Transverse colon (tissue), 4 donors: ENCODE measurements at regions not wholly inside any gene's neighbourhood (a gene's known extent, or its start where the extent isn't known, plus 50 kb on each side); places are given as distances from the start of the nearest gene placed in this dataset.

Experiments
- DNase-seq: peaks from one replicate; pipeline ENCODE4 v3.0.0-alpha.2; 2019
- H3K27ac ChIP-seq, 4 donors: fragments of 200-600 bp; sonication (generic); 2 replicates each; pipeline ENCODE4 v1.5.1; 2016 to 2018; ENCODE audit warnings: inconsistent platforms in 4 of 4
- H3K27me3 ChIP-seq: fragments of 200-600 bp; sonication (generic); 2 replicates; pipeline ENCODE4 v1.5.1; 2017; ENCODE audit warnings: inconsistent platforms
- H3K36me3 ChIP-seq, 4 donors: fragments of 200-600 bp; sonication (generic); 2 replicates each; pipeline ENCODE4 v1.5.1; 2017 to 2019; ENCODE audit warnings: inconsistent platforms in 4 of 4
- H3K4me1 ChIP-seq, 4 donors: fragments of 200-600 bp; sonication (generic); 2 replicates each; pipeline ENCODE4 v1.5.1; 2017 to 2020; ENCODE audit warnings: inconsistent platforms in 4 of 4
- H3K4me3 ChIP-seq, 4 donors: fragments of 200-600 bp; sonication (generic); 1 replicate in 1 of 4; 2 replicates in 3 of 4; pipeline versions ENCODE4 v1.5.1 to v1.6.1; 2017 to 2019; ENCODE audit warnings: inconsistent platforms in 4 of 4
- H3K9me3 ChIP-seq, 2 donors: fragments of 200-600 bp; sonication (generic); 2 replicates each; pipeline ENCODE4 v1.5.1; 2017 to 2019; ENCODE audit warnings: inconsistent platforms in 2 of 2
- EP300 ChIP-seq: sonication (generic); formaldehyde crosslinking; IDR thresholded peaks from one replicate; pipeline ENCODE4 v1.6.1; 2017; ENCODE audit warnings: antibody characterized with exemption, low read depth
- POLR2A ChIP-seq: fragments of 450-650 bp; IDR thresholded peaks from one replicate; pipeline ENCODE4 v1.6.1; 2016; ENCODE audit warnings: antibody characterized with exemption, mild to moderate bottlenecking, moderate library complexity
- POLR2AphosphoS5 ChIP-seq, 3 donors: sonication (generic); formaldehyde crosslinking; IDR thresholded peaks; one replicate each; pipeline ENCODE4 v1.6.1; 2016; ENCODE audit warnings: antibody characterized with exemption in 3 of 3
- WGBS, 2 donors: methylation state at CpG; one replicate each; pipeline ENCODE4 v1.1.5; 2018; ENCODE audit warnings: low coverage in 1 of 2; 5-methylcytosine and 5-hydroxymethylcytosine counted together
- in situ Hi-C, 4 donors: fragments of 200-750 bp; cut with MboI; loops; one replicate each; pipeline versions ENCODE4 v1.15.0 to v1.15.1; 2017; ENCODE audit warnings: low sequenced_read_pairs in 3 of 4, low pct_ligation_motif_present in 1 of 4, low pct_unique_long_range_greater_than_20kb in 1 of 4
- intact Hi-C: fragments of 100-400 bp; cut with DNase I; formaldehyde crosslinking; loops from one replicate; pipeline ENCODE4 v1.15.1; 2023; ENCODE audit warnings: low total_unique reads
- TF ChIP-seq, protein P1 (sequence below), 5 experiments: fragments of 200-600 bp in 3 of 5; fragments of 450-650 bp in 2 of 5; sonication (generic) in 3 of 5; IDR thresholded peaks; 1 replicate in 2 of 5; 2 replicates in 3 of 5; pipeline ENCODE4 v1.5.1; 2016 to 2017; ENCODE audit warnings: antibody characterized with exemption in 5 of 5, inconsistent platforms in 3 of 5, mild to moderate bottlenecking in 2 of 5, moderate library complexity in 1 of 5

DNA sequence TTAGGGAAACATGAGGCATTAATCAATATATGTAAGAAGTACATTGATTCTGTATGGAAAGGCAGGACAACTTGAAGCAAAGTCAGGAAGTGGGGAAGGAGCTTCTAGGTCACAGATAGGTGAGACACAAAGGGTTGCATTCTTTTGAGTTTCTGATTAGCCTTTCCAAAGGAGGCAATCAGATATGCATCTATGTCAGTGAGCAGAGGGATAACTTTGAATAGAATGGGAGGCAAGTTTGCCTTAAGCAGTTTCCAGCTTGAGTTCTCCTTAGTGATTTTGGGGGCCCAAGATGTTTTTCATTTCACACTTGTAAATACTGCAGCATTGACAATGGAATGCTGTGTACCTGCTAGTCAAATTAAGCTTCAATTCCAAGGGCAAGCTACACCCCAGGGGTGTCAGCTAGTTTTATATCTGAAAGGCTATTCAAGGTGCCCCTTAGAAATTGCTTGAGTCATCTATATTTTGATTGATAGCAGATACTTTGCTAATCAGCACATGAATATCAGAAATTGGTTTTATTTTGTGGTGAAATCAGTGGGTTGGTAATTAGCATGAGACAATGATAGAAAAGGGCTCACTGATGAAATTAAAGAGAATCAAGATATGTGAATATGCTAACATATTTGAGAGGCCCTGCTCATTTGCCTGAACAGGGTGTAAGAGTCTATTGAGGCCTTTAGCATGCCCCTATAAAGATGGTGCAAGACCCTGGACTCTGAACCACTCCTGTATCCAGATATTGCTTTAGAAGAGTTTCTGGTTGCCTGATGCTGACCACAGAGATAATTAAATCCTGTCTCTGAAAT is 131.5 kb downstream of the TMEM17 start:
- in situ Hi-C loops (no loop called here), intact Hi-C loops (no loop called here)
- Histone ChIP-seq H3K36me3 (no peaks in the 10 kb centered on the region), H3K9me3 (peaks cover 0 to 6% of the 10 kb centered on the region in 2 donors), H3K4me1 (no peaks in the 10 kb centered on the region), H3K27ac (no peak overlapping the region), H3K27me3 (no peaks in the 10 kb centered on the region), H3K4me3 (no peak overlapping the region)
- DNase-seq, result no peak
- TF ChIP-seq, protein P1, sequence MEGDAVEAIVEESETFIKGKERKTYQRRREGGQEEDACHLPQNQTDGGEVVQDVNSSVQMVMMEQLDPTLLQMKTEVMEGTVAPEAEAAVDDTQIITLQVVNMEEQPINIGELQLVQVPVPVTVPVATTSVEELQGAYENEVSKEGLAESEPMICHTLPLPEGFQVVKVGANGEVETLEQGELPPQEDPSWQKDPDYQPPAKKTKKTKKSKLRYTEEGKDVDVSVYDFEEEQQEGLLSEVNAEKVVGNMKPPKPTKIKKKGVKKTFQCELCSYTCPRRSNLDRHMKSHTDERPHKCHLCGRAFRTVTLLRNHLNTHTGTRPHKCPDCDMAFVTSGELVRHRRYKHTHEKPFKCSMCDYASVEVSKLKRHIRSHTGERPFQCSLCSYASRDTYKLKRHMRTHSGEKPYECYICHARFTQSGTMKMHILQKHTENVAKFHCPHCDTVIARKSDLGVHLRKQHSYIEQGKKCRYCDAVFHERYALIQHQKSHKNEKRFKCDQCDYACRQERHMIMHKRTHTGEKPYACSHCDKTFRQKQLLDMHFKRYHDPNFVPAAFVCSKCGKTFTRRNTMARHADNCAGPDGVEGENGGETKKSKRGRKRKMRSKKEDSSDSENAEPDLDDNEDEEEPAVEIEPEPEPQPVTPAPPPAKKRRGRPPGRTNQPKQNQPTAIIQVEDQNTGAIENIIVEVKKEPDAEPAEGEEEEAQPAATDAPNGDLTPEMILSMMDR (IDR thresholded peaks at IDR 0.05), result no peak
- no peak for TF ChIP-seq POLR2A
- no peak for TF ChIP-seq POLR2AphosphoS5 (IDR thresholded peaks at IDR 0.05)
- TF ChIP-seq EP300, result no peak

GRCh38 chr2:62372824-62373223 is 133.2 kb downstream of the TMEM17 start:
- WGBS, 2 donors, result 90 to 97% methylated on average over 2 to 7 of the region's 7 CpGs
- Histone ChIP-seq H3K9me3 (peaks cover 0 to 6% of the 10 kb centered on the region in 2 donors), H3K4me3 (no peak overlapping the region), H3K36me3 (no peaks in the 10 kb centered on the region), H3K4me1 (no peaks in the 10 kb centered on the region), H3K27ac (no peak overlapping the region), H3K27me3 (no peaks in the 10 kb centered on the region)
- TF ChIP-seq POLR2A (no peak), EP300 (no peak), POLR2AphosphoS5 (IDR thresholded peaks at IDR 0.05) (no peak)
- DNase-seq, result no peak
- in situ Hi-C loops, result no loop called here
- intact Hi-C loops, result no loop called here

GRCh38 chr2:62370321-62371250 is 135.4 kb downstream of the TMEM17 start:
- H3K27me3 ChIP-seq, result no peaks in the 10 kb centered on the region
- TF ChIP-seq EP300 (no peak), POLR2AphosphoS5 (IDR thresholded peaks at IDR 0.05) (no peak), POLR2A (no peak)
- TF ChIP-seq, protein P1 (IDR thresholded peaks at IDR 0.05), result no peak
- in situ Hi-C loops, result no loop called here

GRCh38 chr2:62369541-62370202 is 136.3 kb downstream of the TMEM17 start:
- in situ Hi-C loops, result no loop called here
- WGBS, 2 donors, result 82 to 93% methylated on average over 2 to 4 of the region's 4 CpGs
- intact Hi-C loops, result no loop called here
- no peak overlapping the region for H3K27ac ChIP-seq
- H3K9me3 ChIP-seq, result peaks cover 0 to 6% of the 10 kb centered on the region in 2 donors
- no peaks in the 10 kb centered on the region for H3K4me1 ChIP-seq
- no peaks in the 10 kb centered on the region for H3K36me3 ChIP-seq
- TF ChIP-seq, protein P1 (IDR thresholded peaks at IDR 0.05), result no peak
- TF ChIP-seq EP300, result no peak
- TF ChIP-seq POLR2AphosphoS5 (IDR thresholded peaks at IDR 0.05), result no peak
- no peaks in the 10 kb centered on the region for H3K27me3 ChIP-seq
- DNase-seq, result no peak
- H3K4me3 ChIP-seq, result no peak overlapping the region

More at GRCh38 chr2:62370321-62371250, 135.4 kb downstream of the TMEM17 start:
- WGBS, 2 donors, result 85 to 88% methylated on average over 2 to 3 of the region's 3 CpGs
- no peak overlapping the region for H3K27ac ChIP-seq
- intact Hi-C loops, result no loop called here
- no peak for DNase-seq
- peaks cover 0 to 6% of the 10 kb centered on the region in 2 donors for H3K9me3 ChIP-seq
- no peaks in the 10 kb centered on the region for H3K36me3 ChIP-seq
- H3K4me1 ChIP-seq, result no peaks in the 10 kb centered on the region
- no peak overlapping the region for H3K4me3 ChIP-seq
